H1 (cell line): ENCODE measurements at regions not wholly inside any gene's neighbourhood (a gene's known extent, or its start where the extent isn't known, plus 50 kb on each side); places are given as distances from the start of the nearest gene placed in this dataset.

Source experiments
- POLR2A ChIP-seq, 2 experiments: IDR thresholded peaks; 1 replicate in 1 of 2; 2 replicates in 1 of 2; pipeline ENCODE4 v1.6.1; 2011; ENCODE audit warnings: low read depth in 2 of 2, low read length in 2 of 2, mild to moderate bottlenecking in 2 of 2; ENCODE audit errors: control extremely low read depth in 1 of 2
- TF ChIP-seq, protein P1 (sequence below), 3 experiments: IDR thresholded peaks; 1 replicate in 2 of 3; 2 replicates in 1 of 3; pipeline versions ENCODE4 v1.5.1 to v1.6.1; 2011; ENCODE audit warnings: low read length in 3 of 3, mild to moderate bottlenecking in 3 of 3, inconsistent platforms in 2 of 3, low read depth in 1 of 3, moderate library complexity in 1 of 3; ENCODE audit not compliant: insufficient read depth in 1 of 3; ENCODE audit errors: control extremely low read depth in 1 of 3

DNA sequence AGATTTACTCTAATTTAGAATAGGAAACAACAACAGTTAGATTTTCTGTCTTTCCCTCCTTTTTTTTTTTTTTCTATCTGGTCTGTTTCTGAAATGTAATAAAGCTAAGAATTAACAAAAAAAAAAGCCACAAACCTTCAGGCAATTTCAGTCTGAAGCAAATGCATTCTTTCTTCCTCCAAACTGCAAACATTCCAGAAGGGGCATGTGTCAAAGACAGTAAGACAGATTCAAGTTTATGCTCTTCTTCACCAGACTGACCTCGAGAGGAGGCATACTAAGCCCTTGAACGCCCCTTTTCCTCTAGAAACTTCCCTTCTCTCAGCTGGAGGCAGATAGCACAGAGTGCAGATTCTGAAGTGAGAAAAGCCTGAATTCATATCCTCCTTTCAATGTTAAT, 654.6 kb upstream of the LMCD1 start:
- TF ChIP-seq, protein P1, sequence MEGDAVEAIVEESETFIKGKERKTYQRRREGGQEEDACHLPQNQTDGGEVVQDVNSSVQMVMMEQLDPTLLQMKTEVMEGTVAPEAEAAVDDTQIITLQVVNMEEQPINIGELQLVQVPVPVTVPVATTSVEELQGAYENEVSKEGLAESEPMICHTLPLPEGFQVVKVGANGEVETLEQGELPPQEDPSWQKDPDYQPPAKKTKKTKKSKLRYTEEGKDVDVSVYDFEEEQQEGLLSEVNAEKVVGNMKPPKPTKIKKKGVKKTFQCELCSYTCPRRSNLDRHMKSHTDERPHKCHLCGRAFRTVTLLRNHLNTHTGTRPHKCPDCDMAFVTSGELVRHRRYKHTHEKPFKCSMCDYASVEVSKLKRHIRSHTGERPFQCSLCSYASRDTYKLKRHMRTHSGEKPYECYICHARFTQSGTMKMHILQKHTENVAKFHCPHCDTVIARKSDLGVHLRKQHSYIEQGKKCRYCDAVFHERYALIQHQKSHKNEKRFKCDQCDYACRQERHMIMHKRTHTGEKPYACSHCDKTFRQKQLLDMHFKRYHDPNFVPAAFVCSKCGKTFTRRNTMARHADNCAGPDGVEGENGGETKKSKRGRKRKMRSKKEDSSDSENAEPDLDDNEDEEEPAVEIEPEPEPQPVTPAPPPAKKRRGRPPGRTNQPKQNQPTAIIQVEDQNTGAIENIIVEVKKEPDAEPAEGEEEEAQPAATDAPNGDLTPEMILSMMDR (IDR thresholded peaks at IDR 0.05; ENCODE audit: control extremely low read depth in 1 of 3, insufficient read depth in 1 of 3, low read depth in 1 of 3, low read length in 3 of 3): no peak
- no peak for TF ChIP-seq POLR2A (IDR thresholded peaks at IDR 0.05; ENCODE audit: control extremely low read depth in 1 of 2, low read depth in 2 of 2, low read length in 2 of 2)
